NCI-H1048 (cell line): ENCODE measurements at regions not wholly inside any gene's neighbourhood (a gene's known extent, or its start where the extent isn't known, plus 50 kb on each side); places are given as distances from the start of the nearest gene placed in this dataset.
"Not testable (repeated sequence)": the region's sequence is repeated elsewhere in the genome, so short reads cannot be mapped to it uniquely, and the experiment has no call there.

Experiments
- DNase-seq: peaks from one replicate; lab custom pipeline; 2025; lab: John Stamatoyannopoulos, UW

GRCh38 chr4:12692815-12693214, 791.3 kb downstream of the RAB28 start:
- DNase-seq = no peak

- DNase-seq = no peak
Measured at GRCh38 chr4:12691168-12691567, 793.0 kb downstream of the RAB28 start.

GRCh38 chr4:12689457-12689856, 794.7 kb downstream of the RAB28 start:
- DNase-seq = no peak

- no peak for DNase-seq
Measured at GRCh38 chr4:12679217-12679616, 804.9 kb downstream of the RAB28 start.

GRCh38 chr4:12674184-12674583, 810.0 kb downstream of the RAB28 start:
- no peak for DNase-seq

- no peak for DNase-seq
Measured at GRCh38 chr4:12672303-12672702, 811.8 kb downstream of the RAB28 start.

GRCh38 chr4:12658146-12658545, 826.0 kb downstream of the RAB28 start:
- no peak for DNase-seq

- DNase-seq = no peak
Measured at GRCh38 chr4:12651876-12652275, 832.3 kb downstream of the RAB28 start.

- no peak for DNase-seq
Measured at GRCh38 chr4:12645732-12646131, 838.4 kb downstream of the RAB28 start.

GRCh38 chr4:12644261-12644660, 839.9 kb downstream of the RAB28 start:
- no peak for DNase-seq

- DNase-seq = no peak
Measured at GRCh38 chr4:12636191-12636590, 847.9 kb downstream of the RAB28 start.

- DNase-seq = no peak
Measured at GRCh38 chr4:12635629-12636028, 848.5 kb downstream of the RAB28 start.

GRCh38 chr4:12633053-12633651, 851.0 kb downstream of the RAB28 start:
- peak; percentile 63 for DNase-seq

- no peak for DNase-seq
Measured at GRCh38 chr4:12615822-12616221, 868.3 kb downstream of the RAB28 start.

- DNase-seq = no peak
Measured at GRCh38 chr4:12612876-12613275, 871.3 kb downstream of the RAB28 start.

- DNase-seq = not testable (repeated sequence)
Measured at GRCh38 chr4:12609212-12609875, 874.8 kb downstream of the RAB28 start.

- no peak for DNase-seq
Measured at GRCh38 chr4:12595986-12596385, 888.2 kb downstream of the RAB28 start.

GRCh38 chr4:12595489-12595888, 888.7 kb downstream of the RAB28 start:
- DNase-seq = no peak

- no peak for DNase-seq
Measured at GRCh38 chr4:12588582-12588981, 895.6 kb downstream of the RAB28 start.

- DNase-seq = no peak
Measured at GRCh38 chr4:12586242-12587006, 897.7 kb downstream of the RAB28 start.

- DNase-seq = no peak
Measured at GRCh38 chr4:12584116-12584875, 899.8 kb downstream of the RAB28 start.

GRCh38 chr4:12583275-12583674, 900.9 kb downstream of the RAB28 start:
- DNase-seq = no peak

- no peak for DNase-seq
Measured at GRCh38 chr4:12580787-12581186, 903.4 kb downstream of the RAB28 start.
